RWPE2 (cell line): ENCODE measurements at regions not wholly inside any gene's neighbourhood (a gene's known extent, or its start where the extent isn't known, plus 50 kb on each side); places are given as distances from the start of the nearest gene placed in this dataset.

Source experiments
- ATAC-seq: fragments of 200-7000 bp; cut with Tn5 transposase; 3 replicates; pipeline ENCODE4 v1.9.1; 2021; ENCODE audit warnings: low read depth
- DNase-seq: peaks from one replicate; pipeline ENCODE4 v3.0.0-alpha.2; 2020; ENCODE audit warnings: low spot score
- H3K27ac ChIP-seq: fragments of 450-650 bp; 2 replicates; pipeline ENCODE4 v1.5.1; 2017; ENCODE audit warnings: mild to moderate bottlenecking; ENCODE audit not compliant: poor library complexity, severe bottlenecking
- H3K27me3 ChIP-seq: fragments of 250-450 bp; sonication (Bioruptor Pico); 2 replicates; pipeline ENCODE4 v1.5.1; 2021; ENCODE audit warnings: mild to moderate bottlenecking, moderate library complexity; ENCODE audit not compliant: insufficient read depth, poor library complexity, severe bottlenecking
- H3K36me3 ChIP-seq: fragments of 250-450 bp; sonication (Bioruptor Pico); 2 replicates; pipeline ENCODE4 v1.5.1; 2020; ENCODE audit warnings: low read depth, mild to moderate bottlenecking, moderate library complexity
- H3K4me1 ChIP-seq: fragments of 250-450 bp; sonication (Bioruptor Pico); 2 replicates; pipeline ENCODE4 v1.5.1; 2021; ENCODE audit warnings: mild to moderate bottlenecking, moderate library complexity; ENCODE audit not compliant: insufficient read depth, poor library complexity, severe bottlenecking
- H3K4me3 ChIP-seq: fragments of 250-450 bp; sonication (Bioruptor Pico); 2 replicates; pipeline ENCODE4 v1.5.1; 2021; ENCODE audit warnings: mild to moderate bottlenecking, moderate library complexity; ENCODE audit not compliant: severe bottlenecking
- H3K9me3 ChIP-seq: fragments of 250-450 bp; sonication (Bioruptor Pico); 2 replicates; pipeline ENCODE4 v1.5.1; 2021; ENCODE audit warnings: mild to moderate bottlenecking, moderate library complexity; ENCODE audit not compliant: severe bottlenecking
- CTCF ChIP-seq: fragments of 450-650 bp; IDR thresholded peaks from one replicate; pipeline ENCODE4 v1.5.1; 2017; ENCODE audit warnings: mild to moderate bottlenecking, moderate library complexity; ENCODE audit not compliant: poor library complexity, severe bottlenecking

- no peaks in the 10 kb centered on the region for H3K9me3 ChIP-seq
- DNase-seq (no peak), ATAC-seq (no peak)
- H3K27ac ChIP-seq: no peak overlapping the region
- no peaks in the 10 kb centered on the region for H3K36me3 ChIP-seq
- H3K4me3 ChIP-seq: no peak overlapping the region
- H3K27me3 ChIP-seq: no peaks in the 10 kb centered on the region
- H3K4me1 ChIP-seq: peaks cover 4% of the 10 kb centered on the region
- no peak for TF ChIP-seq CTCF
Observed at GRCh38 chr2:42979870-42980763, 187.7 kb upstream of the HAAO start.

DNA sequence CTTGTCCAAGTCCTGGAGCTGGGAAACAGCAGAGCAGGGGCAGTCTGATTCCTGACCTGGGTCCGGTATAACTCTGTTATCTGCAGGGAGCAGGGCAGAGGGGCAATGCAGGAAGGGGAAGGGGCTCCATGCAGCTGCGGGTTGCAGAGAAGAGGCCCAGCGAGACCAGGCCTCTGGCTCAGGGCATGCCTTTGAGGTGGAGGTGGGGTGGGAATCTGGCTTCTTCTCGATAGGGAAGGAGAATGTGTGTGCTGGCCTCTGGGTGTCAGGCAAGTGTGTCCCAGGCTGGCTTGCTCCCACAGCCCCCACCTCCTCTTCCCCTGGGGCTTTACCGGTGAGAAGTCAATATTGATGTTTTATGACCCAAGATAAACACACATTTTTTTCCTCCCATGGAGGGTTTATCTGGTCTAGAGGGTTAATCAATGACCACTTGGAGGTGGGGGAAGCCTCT is 187.1 kb upstream of the HAAO start:
- no peaks in the 10 kb centered on the region for H3K36me3 ChIP-seq
- TF ChIP-seq CTCF: no peak
- H3K4me1 ChIP-seq: peaks cover 4% of the 10 kb centered on the region
- H3K27ac ChIP-seq: no peak overlapping the region
- H3K27me3 ChIP-seq: no peaks in the 10 kb centered on the region
- no peak overlapping the region for H3K4me3 ChIP-seq
- DNase-seq: peak; percentile 31
- no peak for ATAC-seq
- H3K9me3 ChIP-seq: no peaks in the 10 kb centered on the region

DNA sequence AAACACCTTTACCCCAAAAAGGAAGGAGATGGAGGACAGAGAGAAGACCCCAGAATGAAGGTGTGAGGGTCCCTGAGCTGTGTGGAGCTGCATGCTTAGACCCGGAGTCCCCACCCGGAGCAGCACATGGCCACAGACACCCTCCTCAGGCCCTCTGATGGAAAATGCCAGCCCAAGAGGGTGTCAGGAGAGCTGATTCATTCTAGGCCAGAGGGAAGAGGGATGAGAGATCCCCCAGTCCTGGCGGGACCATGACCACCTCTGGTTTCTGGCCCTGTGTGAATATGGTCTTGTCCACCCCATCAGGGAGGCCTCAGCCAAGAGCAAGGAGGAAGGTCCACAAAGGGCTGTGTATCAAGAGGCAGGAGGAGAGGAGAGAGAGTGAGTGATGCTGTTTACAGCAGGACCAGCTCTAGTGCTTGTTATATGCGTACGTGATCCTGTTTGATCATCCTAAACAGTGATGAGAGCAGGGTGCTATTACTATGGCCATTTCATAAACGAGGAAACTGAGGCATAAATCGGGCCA is 186.6 kb upstream of the HAAO start:
- no peak overlapping the region for H3K4me3 ChIP-seq
- no peak for ATAC-seq
- H3K27me3 ChIP-seq: no peaks in the 10 kb centered on the region
- no peak for TF ChIP-seq CTCF
- H3K4me1 ChIP-seq: peaks cover 4% of the 10 kb centered on the region
- no peaks in the 10 kb centered on the region for H3K9me3 ChIP-seq
- H3K36me3 ChIP-seq: no peaks in the 10 kb centered on the region
- H3K27ac ChIP-seq: no peak overlapping the region
- DNase-seq: peak; percentile 15

DNA sequence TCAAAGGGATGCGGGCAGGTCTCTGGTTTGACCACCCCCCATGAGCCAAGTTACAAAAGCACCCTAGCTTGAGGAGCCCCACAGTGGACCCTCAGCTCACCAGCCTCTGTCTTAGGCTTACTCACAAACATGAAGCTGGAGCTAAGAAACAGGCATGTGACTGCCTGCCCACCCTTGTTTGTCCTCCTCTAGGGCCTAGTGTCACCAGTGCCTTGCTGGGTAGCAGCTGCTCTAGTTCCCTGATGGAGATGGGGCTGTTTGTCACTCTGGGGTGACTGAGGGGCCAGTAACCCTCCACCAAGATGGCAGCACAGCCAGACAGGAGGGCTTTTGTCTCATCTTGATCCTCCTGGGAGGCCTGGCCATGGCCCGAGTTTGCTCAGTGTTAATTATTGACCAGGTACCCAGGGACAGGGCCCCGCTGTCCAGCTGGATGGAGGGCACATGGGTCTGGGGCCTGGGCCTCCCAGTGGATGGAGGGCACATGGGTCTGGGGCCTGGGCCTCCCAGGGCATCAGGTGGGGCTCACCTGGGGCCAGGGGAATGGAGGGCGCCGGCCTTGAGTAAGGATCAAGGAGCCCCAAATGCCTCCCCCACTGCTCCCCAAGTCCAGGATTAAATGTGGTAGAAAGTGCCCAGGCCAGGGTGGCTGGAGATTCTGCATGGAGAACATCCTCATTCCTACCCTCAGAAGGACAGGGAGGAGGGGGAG is 185.9 kb upstream of the HAAO start:
- Histone ChIP-seq H3K4me3 (no peak overlapping the region), H3K4me1 (peaks cover 4% of the 10 kb centered on the region), H3K27ac (no peak overlapping the region), H3K27me3 (no peaks in the 10 kb centered on the region), H3K9me3 (no peaks in the 10 kb centered on the region), H3K36me3 (no peaks in the 10 kb centered on the region)
- peak; percentile 11 for DNase-seq
- no peak for TF ChIP-seq CTCF
- no peak for ATAC-seq
